ENCODE measurements at regions not wholly inside any gene's neighbourhood (a gene's known extent, or its start where the extent isn't known, plus 50 kb on each side); places are given as distances from the start of the nearest gene placed in this dataset.

- no peaks in the 10 kb centered on the region for H3K36me3 Mint-ChIP-seq
- peaks cover 6% of the 10 kb centered on the region for H3K27me3 Mint-ChIP-seq
- H3K9me3 ChIP-seq (ENCODE audit: control insufficient read depth in 2 of 2, low read length in 2 of 2) = no peaks in the 10 kb centered on the region
- H3K4me1 Mint-ChIP-seq = peaks cover 0 to 2% (median 0%) of the 10 kb centered on the region in 4 donors
- no peak overlapping the region for H3K27ac ChIP-seq (ENCODE audit: insufficient read depth, low read length, poor library complexity, severe bottlenecking)
- no peaks in the 10 kb centered on the region for H3K4me1 ChIP-seq (ENCODE audit: control insufficient read depth, insufficient read depth, low read length, poor library complexity, severe bottlenecking)
- H3K4me3 ChIP-seq (ENCODE audit: low read depth, low read length) = no peak overlapping the region
- peaks cover 7% of the 10 kb centered on the region for H3K27me3 ChIP-seq (ENCODE audit: control insufficient read depth, insufficient read depth, low read length)
- H3K9me3 Mint-ChIP-seq = peaks cover 0 to 4% (median 0%) of the 10 kb centered on the region in 7 donors
- H3K27ac Mint-ChIP-seq = no peak overlapping the region
- ATAC-seq (ENCODE audit: low read depth in 2 of 2) = no peak
- H3K4me3 Mint-ChIP-seq = no peak overlapping the region
- H3K36me3 ChIP-seq (ENCODE audit: control insufficient read depth, insufficient read depth, low read length) = no peaks in the 10 kb centered on the region
- DNase-seq = no peak
These were observed 531.2 kb upstream of the ATP2B1 start for GRCh38 chr12:90239732-90240260.

DNA sequence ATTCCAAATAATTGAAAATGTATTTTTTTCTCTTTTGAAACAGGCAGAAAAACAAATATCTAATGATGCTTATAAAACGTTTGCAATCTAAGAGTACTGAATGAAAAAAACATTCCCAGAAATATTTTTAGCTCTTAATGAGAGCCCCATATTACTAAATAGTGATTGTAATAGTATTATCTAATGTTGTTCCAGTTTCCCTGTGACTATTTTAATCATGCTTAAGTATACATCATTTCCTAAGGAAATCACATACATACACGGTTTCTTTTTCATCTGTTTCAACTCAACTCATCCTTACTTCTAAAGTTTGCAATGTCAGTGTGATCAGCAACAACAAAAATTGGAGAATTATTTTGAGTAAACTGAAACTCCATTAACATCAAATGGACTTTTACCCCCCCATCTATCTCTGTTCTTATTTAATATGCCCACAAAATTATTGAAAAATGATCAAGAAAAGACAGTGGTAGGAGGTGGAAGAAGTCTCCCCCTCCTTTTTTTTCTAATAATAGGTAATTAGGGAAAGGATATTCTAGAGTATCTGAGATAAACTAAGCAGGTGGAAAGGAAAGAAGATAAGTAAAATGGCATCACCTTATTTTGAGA is 530.1 kb upstream of the ATP2B1 start:
- H3K9me3 ChIP-seq (ENCODE audit: control insufficient read depth in 2 of 2, low read length in 2 of 2) = no peaks in the 10 kb centered on the region
- no peak overlapping the region for H3K4me3 ChIP-seq (ENCODE audit: low read depth, low read length)
- Mint-ChIP-seq H3K4me3 (no peak overlapping the region), H3K4me1 (peaks cover 0 to 2% (median 0%) of the 10 kb centered on the region in 4 donors), H3K9me3 (peaks cover 0 to 4% (median 0%) of the 10 kb centered on the region in 7 donors), H3K36me3 (no peaks in the 10 kb centered on the region), H3K27ac (no peak overlapping the region), H3K27me3 (peaks cover 6% of the 10 kb centered on the region)
- H3K27ac ChIP-seq (ENCODE audit: insufficient read depth, low read length, poor library complexity, severe bottlenecking) = no peak overlapping the region
- no peak for DNase-seq
- H3K27me3 ChIP-seq (ENCODE audit: control insufficient read depth, insufficient read depth, low read length) = peaks cover 3% of the 10 kb centered on the region
- no peaks in the 10 kb centered on the region for H3K4me1 ChIP-seq (ENCODE audit: control insufficient read depth, insufficient read depth, low read length, poor library complexity, severe bottlenecking)
- ATAC-seq (ENCODE audit: low read depth in 2 of 2) = no peak
- no peaks in the 10 kb centered on the region for H3K36me3 ChIP-seq (ENCODE audit: control insufficient read depth, insufficient read depth, low read length)

- H3K4me1 Mint-ChIP-seq = no peaks in the 10 kb centered on the region
- no peaks in the 10 kb centered on the region for H3K36me3 Mint-ChIP-seq
- peaks cover 3% of the 10 kb centered on the region for H3K27me3 ChIP-seq (ENCODE audit: control insufficient read depth, insufficient read depth, low read length)
- H3K4me1 ChIP-seq (ENCODE audit: control insufficient read depth, insufficient read depth, low read length, poor library complexity, severe bottlenecking) = no peaks in the 10 kb centered on the region
- no peak overlapping the region for H3K27ac Mint-ChIP-seq
- H3K4me3 Mint-ChIP-seq = no peak overlapping the region
- no peak for ATAC-seq (ENCODE audit: low read depth in 2 of 2)
- DNase-seq = no peak
- H3K27ac ChIP-seq (ENCODE audit: insufficient read depth, low read length, poor library complexity, severe bottlenecking) = no peak overlapping the region
- peaks cover 6% of the 10 kb centered on the region for H3K27me3 Mint-ChIP-seq
- no peaks in the 10 kb centered on the region for H3K36me3 ChIP-seq (ENCODE audit: control insufficient read depth, insufficient read depth, low read length)
- H3K4me3 ChIP-seq (ENCODE audit: low read depth, low read length) = no peak overlapping the region
- peaks cover 0 to 4% (median 0%) of the 10 kb centered on the region in 7 donors for H3K9me3 Mint-ChIP-seq
- H3K9me3 ChIP-seq (ENCODE audit: control insufficient read depth in 2 of 2, low read length in 2 of 2) = no peaks in the 10 kb centered on the region
These were observed 529.2 kb upstream of the ATP2B1 start for GRCh38 chr12:90237841-90238240.

DNA sequence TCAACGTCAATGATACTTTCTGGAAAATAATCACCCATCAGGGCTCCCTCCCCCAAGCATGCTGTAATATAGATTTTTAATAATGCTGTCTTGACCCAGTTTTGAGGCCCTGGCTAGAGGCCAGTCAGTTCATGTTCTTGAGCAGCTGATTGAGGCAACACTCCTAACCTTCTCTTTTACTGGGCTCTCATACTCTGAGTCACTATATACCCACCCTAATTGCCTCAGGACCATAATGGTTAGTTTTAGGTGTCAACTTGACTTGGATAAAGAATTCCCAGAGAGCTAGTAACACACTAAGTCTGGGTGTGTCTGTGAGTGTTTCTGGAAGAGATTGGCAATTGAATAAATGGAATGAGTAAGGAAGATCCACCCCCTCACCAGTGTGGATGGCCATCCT is 527.0 kb upstream of the ATP2B1 start:
- H3K4me3 ChIP-seq (ENCODE audit: low read depth, low read length) = no peak overlapping the region
- H3K27me3 Mint-ChIP-seq = peaks cover 6% of the 10 kb centered on the region
- DNase-seq (no peak), ATAC-seq (ENCODE audit: low read depth in 2 of 2) (no peak)
- H3K4me3 Mint-ChIP-seq = no peak overlapping the region
- no peak overlapping the region for H3K27ac Mint-ChIP-seq
- H3K9me3 ChIP-seq (ENCODE audit: control insufficient read depth in 2 of 2, low read length in 2 of 2) = no peaks in the 10 kb centered on the region
- no peaks in the 10 kb centered on the region for H3K36me3 ChIP-seq (ENCODE audit: control insufficient read depth, insufficient read depth, low read length)
- no peaks in the 10 kb centered on the region for H3K36me3 Mint-ChIP-seq
- H3K27me3 ChIP-seq (ENCODE audit: control insufficient read depth, insufficient read depth, low read length) = peaks cover 3% of the 10 kb centered on the region
- peaks cover 0 to 4% (median 0%) of the 10 kb centered on the region in 7 donors for H3K9me3 Mint-ChIP-seq
- H3K4me1 ChIP-seq (ENCODE audit: control insufficient read depth, insufficient read depth, low read length, poor library complexity, severe bottlenecking) = no peaks in the 10 kb centered on the region
- H3K27ac ChIP-seq (ENCODE audit: insufficient read depth, low read length, poor library complexity, severe bottlenecking) = no peak overlapping the region
- no peaks in the 10 kb centered on the region for H3K4me1 Mint-ChIP-seq

DNA sequence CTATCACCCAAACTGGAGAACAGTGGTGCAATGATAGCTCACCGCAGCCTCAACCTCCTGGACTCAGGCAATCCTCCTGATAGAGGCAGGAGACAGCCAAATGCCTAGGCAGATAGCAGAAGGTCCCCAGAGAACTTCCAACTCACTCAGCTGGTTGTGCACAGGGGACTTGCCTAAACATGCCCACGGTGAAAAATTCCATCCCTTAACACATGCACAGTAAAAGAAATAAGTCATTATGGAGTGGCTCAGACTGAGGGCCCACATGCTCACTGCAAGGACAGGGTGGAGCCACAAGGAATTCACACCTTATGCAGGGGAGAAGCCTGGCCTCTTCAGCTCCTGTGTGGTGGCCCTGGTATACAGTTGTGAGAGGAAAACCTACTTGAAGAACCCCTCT is 525.8 kb upstream of the ATP2B1 start:
- H3K4me3 Mint-ChIP-seq = no peak overlapping the region
- no peaks in the 10 kb centered on the region for H3K36me3 ChIP-seq (ENCODE audit: control insufficient read depth, insufficient read depth, low read length)
- peaks cover 3% of the 10 kb centered on the region for H3K27me3 ChIP-seq (ENCODE audit: control insufficient read depth, insufficient read depth, low read length)
- no peaks in the 10 kb centered on the region for H3K4me1 ChIP-seq (ENCODE audit: control insufficient read depth, insufficient read depth, low read length, poor library complexity, severe bottlenecking)
- no peaks in the 10 kb centered on the region for H3K4me1 Mint-ChIP-seq
- no peaks in the 10 kb centered on the region for H3K9me3 ChIP-seq (ENCODE audit: control insufficient read depth in 2 of 2, low read length in 2 of 2)
- no peaks in the 10 kb centered on the region for H3K36me3 Mint-ChIP-seq
- DNase-seq (no peak), ATAC-seq (ENCODE audit: low read depth in 2 of 2) (no peak)
- H3K9me3 Mint-ChIP-seq = peaks cover 0 to 4% (median 0%) of the 10 kb centered on the region in 7 donors
- no peak overlapping the region for H3K4me3 ChIP-seq (ENCODE audit: low read depth, low read length)
- H3K27ac ChIP-seq (ENCODE audit: insufficient read depth, low read length, poor library complexity, severe bottlenecking) = no peak overlapping the region
- H3K27me3 Mint-ChIP-seq = peaks cover 10% of the 10 kb centered on the region
- H3K27ac Mint-ChIP-seq = no peak overlapping the region

DNA sequence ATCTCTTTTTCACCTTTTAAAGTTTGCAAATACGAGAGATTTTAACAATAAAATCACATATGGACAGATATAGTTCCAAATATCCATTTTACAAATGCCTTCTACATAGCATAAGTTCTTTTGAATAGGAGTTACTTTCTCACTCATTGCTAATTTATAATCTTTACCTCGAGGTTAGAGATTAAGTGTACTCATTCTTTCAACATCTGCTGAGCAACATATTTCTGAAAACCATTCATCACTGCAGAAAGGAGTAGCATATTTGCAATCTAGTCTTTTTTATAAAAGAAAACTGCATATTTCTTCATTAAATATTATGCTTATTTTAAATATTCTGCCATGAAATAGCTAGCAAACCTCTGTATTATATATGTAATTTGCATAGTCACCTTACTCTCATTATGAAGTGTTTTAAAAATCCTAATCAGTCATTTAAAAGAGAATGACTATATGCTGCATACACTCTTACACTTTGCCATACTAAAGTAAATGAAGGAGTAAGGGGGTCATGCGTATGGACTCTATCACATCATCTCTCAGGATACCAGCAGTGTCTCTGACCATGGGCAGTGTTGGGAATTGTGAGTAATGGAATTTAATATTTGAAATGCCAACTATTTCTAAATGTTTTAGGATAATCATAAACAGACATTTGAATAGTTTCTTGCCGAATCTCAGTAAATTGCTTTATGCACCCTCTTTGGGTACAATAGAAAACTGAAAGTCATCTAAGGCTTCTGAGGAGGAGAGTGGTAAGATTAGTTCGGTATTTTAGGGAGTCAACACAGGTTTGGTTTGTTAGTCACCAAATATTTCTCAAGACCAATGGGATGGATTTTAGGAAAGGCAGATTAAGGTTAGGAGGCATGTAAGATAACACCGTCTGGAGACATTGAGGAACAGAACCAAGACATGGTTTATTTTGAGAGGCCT is 524.8 kb upstream of the ATP2B1 start:
- Mint-ChIP-seq H3K9me3 (peaks cover 0 to 4% (median 0%) of the 10 kb centered on the region in 7 donors), H3K4me1 (no peaks in the 10 kb centered on the region), H3K27ac (no peak overlapping the region), H3K27me3 (peaks cover 10% of the 10 kb centered on the region), H3K4me3 (no peak overlapping the region), H3K36me3 (no peaks in the 10 kb centered on the region)
- Histone ChIP-seq H3K27me3 (ENCODE audit: control insufficient read depth, insufficient read depth, low read length) (no peaks in the 10 kb centered on the region), H3K36me3 (ENCODE audit: control insufficient read depth, insufficient read depth, low read length) (no peaks in the 10 kb centered on the region), H3K9me3 (ENCODE audit: control insufficient read depth in 2 of 2, low read length in 2 of 2) (no peaks in the 10 kb centered on the region), H3K4me1 (ENCODE audit: control insufficient read depth, insufficient read depth, low read length, poor library complexity, severe bottlenecking) (no peaks in the 10 kb centered on the region), H3K4me3 (ENCODE audit: low read depth, low read length) (no peak overlapping the region), H3K27ac (ENCODE audit: insufficient read depth, low read length, poor library complexity, severe bottlenecking) (no peak overlapping the region)
- ATAC-seq (ENCODE audit: low read depth in 2 of 2) (no peak), DNase-seq (no peak)

DNA sequence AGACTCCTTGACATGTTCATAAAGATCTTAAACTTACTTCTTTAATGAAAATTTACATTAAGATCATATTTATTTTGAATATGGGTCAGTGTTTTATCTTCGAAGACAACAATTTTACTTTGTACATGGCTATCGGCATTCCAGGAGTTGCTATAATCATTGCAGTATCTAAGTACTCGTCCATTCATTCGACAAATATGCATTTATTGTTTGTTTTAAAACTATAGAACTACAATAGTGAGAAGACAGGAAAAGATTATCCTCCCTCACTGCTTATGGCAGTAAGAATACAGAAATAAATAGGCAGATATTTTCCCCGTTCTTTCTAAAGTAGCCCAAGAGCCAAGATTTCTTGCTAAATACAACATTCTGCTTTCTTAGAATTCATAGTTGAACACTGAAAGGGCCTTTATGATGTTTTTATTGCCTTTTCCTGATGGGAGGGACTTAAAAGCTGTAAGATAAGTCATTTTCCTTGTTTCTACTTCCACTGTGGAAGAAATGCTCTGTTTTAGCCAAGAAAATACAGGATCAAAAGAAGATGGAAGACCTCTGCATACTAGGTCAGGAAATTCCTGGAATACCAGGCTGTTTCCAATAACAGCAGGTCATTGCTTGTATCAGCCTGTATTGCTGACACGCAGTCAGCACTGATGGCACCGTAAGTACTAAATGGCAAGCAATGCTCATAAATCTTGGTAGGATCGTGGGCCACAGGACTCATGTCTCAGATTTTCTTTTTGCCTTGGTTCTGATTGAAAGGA is 521.0 kb upstream of the ATP2B1 start:
- H3K27ac ChIP-seq (ENCODE audit: insufficient read depth, low read length, poor library complexity, severe bottlenecking) = no peak overlapping the region
- H3K4me1 Mint-ChIP-seq = no peaks in the 10 kb centered on the region
- H3K4me3 ChIP-seq (ENCODE audit: low read depth, low read length) = no peak overlapping the region
- no peak for DNase-seq
- no peak overlapping the region for H3K27ac Mint-ChIP-seq
- no peaks in the 10 kb centered on the region for H3K9me3 ChIP-seq (ENCODE audit: control insufficient read depth in 2 of 2, low read length in 2 of 2)
- no peaks in the 10 kb centered on the region for H3K36me3 Mint-ChIP-seq
- no peak overlapping the region for H3K4me3 Mint-ChIP-seq
- peaks cover 2% of the 10 kb centered on the region for H3K27me3 ChIP-seq (ENCODE audit: control insufficient read depth, insufficient read depth, low read length)
- no peaks in the 10 kb centered on the region for H3K4me1 ChIP-seq (ENCODE audit: control insufficient read depth, insufficient read depth, low read length, poor library complexity, severe bottlenecking)
- H3K9me3 Mint-ChIP-seq = peaks cover 0 to 1% (median 0%) of the 10 kb centered on the region in 7 donors
- no peaks in the 10 kb centered on the region for H3K36me3 ChIP-seq (ENCODE audit: control insufficient read depth, insufficient read depth, low read length)
- H3K27me3 Mint-ChIP-seq = peaks cover 4% of the 10 kb centered on the region
- ATAC-seq (ENCODE audit: low read depth in 2 of 2) = no peak

Data from CD4-positive, CD25-positive, alpha-beta regulatory T cell (primary cell).